PFSK-1 (cell line): ENCODE measurements at regions not wholly inside any gene's neighbourhood (a gene's known extent, or its start where the extent isn't known, plus 50 kb on each side); places are given as distances from the start of the nearest gene placed in this dataset.

Experiments
- FOXP2 ChIP-seq: optimal IDR thresholded peaks from 2 replicates; pipeline ENCODE3; 2011; ENCODE audit warnings: borderline replicate concordance, control low read depth, inconsistent platforms; ENCODE audit not compliant: insufficient read depth; ENCODE audit errors: extremely low read length, extremely low read depth
- POLR2AphosphoS5 ChIP-seq: IDR thresholded peaks from 2 replicates; pipeline ENCODE4 v1.6.1; 2012; ENCODE audit warnings: low read depth, mild to moderate bottlenecking, control low read depth, low read length, moderate library complexity
- REST ChIP-seq, 2 experiments: IDR thresholded peaks; 2 replicates each; pipeline versions ENCODE4 v1.6.1 to v1.8.0; 2011 to 2012; ENCODE audit warnings: low read depth in 2 of 2, low read length in 2 of 2, control low read depth in 1 of 2, inconsistent platforms in 1 of 2, mild to moderate bottlenecking in 1 of 2, moderate library complexity in 1 of 2; ENCODE audit not compliant: insufficient read depth in 1 of 2
- SIN3A ChIP-seq: IDR thresholded peaks from 2 replicates; pipeline ENCODE4 v1.6.1; 2012; ENCODE audit warnings: mild to moderate bottlenecking, low read length, moderate library complexity, borderline replicate concordance; ENCODE audit not compliant: insufficient read depth
- TAF1 ChIP-seq: IDR thresholded peaks from 2 replicates; pipeline ENCODE4 v1.6.1; 2012; ENCODE audit warnings: low read length, control low read depth, borderline replicate concordance; ENCODE audit not compliant: insufficient read depth

GRCh38 chr22:48722661-48723060 is 1105.0 kb downstream of the BRD1 start:
- no peak for TF ChIP-seq POLR2AphosphoS5
- no peak for TF ChIP-seq REST (IDR thresholded peaks at IDR 0.05; ENCODE audit: insufficient read depth in 1 of 2, low read depth in 2 of 2, low read length in 2 of 2)
- no peak for TF ChIP-seq SIN3A
- no peak for TF ChIP-seq TAF1
- no peak for TF ChIP-seq FOXP2

- TF ChIP-seq SIN3A (no peak), FOXP2 (no peak), TAF1 (no peak), REST (IDR thresholded peaks at IDR 0.05; ENCODE audit: insufficient read depth in 1 of 2, low read depth in 2 of 2, low read length in 2 of 2) (no peak), POLR2AphosphoS5 (no peak)
These were observed 1106.3 kb downstream of the BRD1 start for GRCh38 chr22:48721395-48721669.

- TF ChIP-seq SIN3A: no peak
- no peak for TF ChIP-seq TAF1
- TF ChIP-seq POLR2AphosphoS5: no peak
- no peak for TF ChIP-seq REST (IDR thresholded peaks at IDR 0.05; ENCODE audit: insufficient read depth in 1 of 2, low read depth in 2 of 2, low read length in 2 of 2)
- TF ChIP-seq FOXP2: no peak
These were observed 1106.8 kb downstream of the BRD1 start for GRCh38 chr22:48720662-48721394.

DNA sequence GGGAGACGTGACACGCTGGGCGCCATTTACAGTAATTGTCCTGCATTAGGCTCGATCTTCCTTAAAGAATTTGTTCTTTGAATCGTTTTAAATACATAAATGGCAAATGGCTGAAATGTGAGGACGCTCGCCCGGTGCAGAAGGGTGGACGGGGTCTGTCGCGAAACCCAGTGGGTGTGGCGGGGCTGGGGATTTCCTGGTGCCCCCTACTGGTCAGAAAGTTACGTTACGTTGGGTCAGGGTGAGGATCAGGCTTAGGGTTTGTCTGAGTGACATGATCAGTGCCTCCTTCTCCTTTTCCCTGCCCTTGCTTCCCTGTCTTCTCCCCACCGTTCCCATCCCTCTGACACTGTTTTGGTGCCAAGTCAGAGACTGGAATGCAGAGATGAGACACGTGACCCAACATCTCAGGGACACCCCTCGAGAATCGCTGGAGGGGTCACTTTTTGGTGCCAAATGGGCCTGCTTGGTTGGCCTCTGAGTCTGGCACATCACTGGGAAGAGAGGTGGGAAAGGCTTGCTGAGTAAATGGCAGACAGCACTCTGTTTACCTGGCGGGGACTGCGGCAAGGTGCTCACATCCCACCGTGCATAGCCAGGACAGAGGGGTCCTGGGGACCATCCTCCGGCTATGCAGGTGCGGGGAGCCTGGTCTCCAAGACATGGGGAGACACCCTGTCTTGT is 1107.6 kb downstream of the BRD1 start:
- TF ChIP-seq SIN3A (no peak), REST (IDR thresholded peaks at IDR 0.05; ENCODE audit: insufficient read depth in 1 of 2, low read depth in 2 of 2, low read length in 2 of 2) (no peak), FOXP2 (no peak), TAF1 (no peak), POLR2AphosphoS5 (no peak)
